PFSK-1 (cell line): ENCODE measurements at regions not wholly inside any gene's neighbourhood (a gene's known extent, or its start where the extent isn't known, plus 50 kb on each side); places are given as distances from the start of the nearest gene placed in this dataset.

Source experiments
- FOXP2 ChIP-seq: optimal IDR thresholded peaks from 2 replicates; pipeline ENCODE3; 2011; ENCODE audit warnings: borderline replicate concordance, control low read depth, inconsistent platforms; ENCODE audit not compliant: insufficient read depth; ENCODE audit errors: extremely low read length, extremely low read depth
- POLR2AphosphoS5 ChIP-seq: IDR thresholded peaks from 2 replicates; pipeline ENCODE4 v1.6.1; 2012; ENCODE audit warnings: low read depth, mild to moderate bottlenecking, control low read depth, low read length, moderate library complexity
- REST ChIP-seq, 2 experiments: IDR thresholded peaks; 2 replicates each; pipeline versions ENCODE4 v1.6.1 to v1.8.0; 2011 to 2012; ENCODE audit warnings: low read depth in 2 of 2, low read length in 2 of 2, control low read depth in 1 of 2, inconsistent platforms in 1 of 2, mild to moderate bottlenecking in 1 of 2, moderate library complexity in 1 of 2; ENCODE audit not compliant: insufficient read depth in 1 of 2
- TAF1 ChIP-seq: IDR thresholded peaks from 2 replicates; pipeline ENCODE4 v1.6.1; 2012; ENCODE audit warnings: low read length, control low read depth, borderline replicate concordance; ENCODE audit not compliant: insufficient read depth

GRCh38 chr3:144264350-144264749 lies 292.7 kb downstream of the DIPK2A start:
- TF ChIP-seq FOXP2 (no peak), POLR2AphosphoS5 (no peak), TAF1 (no peak), REST (IDR thresholded peaks at IDR 0.05; ENCODE audit: insufficient read depth in 1 of 2, low read depth in 2 of 2, low read length in 2 of 2) (no peak)
